NCI-H1105 (cell line): ENCODE measurements at regions not wholly inside any gene's neighbourhood (a gene's known extent, or its start where the extent isn't known, plus 50 kb on each side); places are given as distances from the start of the nearest gene placed in this dataset.
A peak's percentile ranks its signal among the peaks of the same experiment; 100 is the strongest.

ENCODE experiments used
- DNase-seq: peaks from one replicate; lab custom pipeline; 2025; lab: John Stamatoyannopoulos, UW

- no peak for DNase-seq
Observed at GRCh38 chr12:43294916-43295315, 257.1 kb downstream of the ADAMTS20 start.

- DNase-seq, result no peak
Observed at GRCh38 chr12:43294147-43294546, 257.9 kb downstream of the ADAMTS20 start.

- DNase-seq, result no peak
Observed at GRCh38 chr12:43293396-43293795, 258.6 kb downstream of the ADAMTS20 start.

- no peak for DNase-seq
Observed at GRCh38 chr12:43292699-43293098, 259.3 kb downstream of the ADAMTS20 start.

- DNase-seq, result peak; percentile 40
Observed at GRCh38 chr12:43291516-43291915, 260.5 kb downstream of the ADAMTS20 start.

- DNase-seq, result no peak
Observed at GRCh38 chr12:43290836-43291235, 261.2 kb downstream of the ADAMTS20 start.

GRCh38 chr12:43289426-43289801, 262.6 kb downstream of the ADAMTS20 start:
- DNase-seq, result no peak

- DNase-seq, result no peak
Observed at GRCh38 chr12:43288671-43289425, 263.2 kb downstream of the ADAMTS20 start.

- DNase-seq, result no peak
Observed at GRCh38 chr12:43287706-43288383, 264.2 kb downstream of the ADAMTS20 start.

GRCh38 chr12:43286986-43287385, 265.0 kb downstream of the ADAMTS20 start:
- DNase-seq, result no peak

GRCh38 chr12:43285159-43285598, 266.8 kb downstream of the ADAMTS20 start:
- no peak for DNase-seq

GRCh38 chr12:43284486-43285158, 267.4 kb downstream of the ADAMTS20 start:
- DNase-seq, result no peak

- no peak for DNase-seq
Observed at GRCh38 chr12:43283206-43283605, 268.8 kb downstream of the ADAMTS20 start.

GRCh38 chr12:43282106-43282505, 269.9 kb downstream of the ADAMTS20 start:
- no peak for DNase-seq

GRCh38 chr12:43281563-43281962, 270.4 kb downstream of the ADAMTS20 start:
- no peak for DNase-seq

GRCh38 chr12:43278541-43278832, 273.5 kb downstream of the ADAMTS20 start:
- no peak for DNase-seq

GRCh38 chr12:43277651-43278540, 274.1 kb downstream of the ADAMTS20 start:
- DNase-seq, result no peak

GRCh38 chr12:43273467-43273866, 278.5 kb downstream of the ADAMTS20 start:
- DNase-seq, result no peak

- DNase-seq, result no peak
Observed at GRCh38 chr12:43271659-43272058, 280.3 kb downstream of the ADAMTS20 start.

- no peak for DNase-seq
Observed at GRCh38 chr12:43267818-43268217, 284.2 kb downstream of the ADAMTS20 start.

- no peak for DNase-seq
Observed at GRCh38 chr12:43261701-43262100, 290.3 kb downstream of the ADAMTS20 start.

- no peak for DNase-seq
Observed at GRCh38 chr12:43255522-43256111, 296.4 kb downstream of the ADAMTS20 start.
